ENCODE measurements at regions not wholly inside any gene's neighbourhood (a gene's known extent, or its start where the extent isn't known, plus 50 kb on each side); places are given as distances from the start of the nearest gene placed in this dataset.

- H3K27ac ChIP-seq: no peak overlapping the region
- TF ChIP-seq CTCF (conservative IDR thresholded peaks at IDR 0.05): no peak
- no peak for TF ChIP-seq ZFX (IDR thresholded peaks at IDR 0.05)
Observed at GRCh38 chr2:21223618-21224017, 99.8 kb downstream of the TDRD15 start.

GRCh38 chr2:21228041-21228895 lies 104.5 kb downstream of the TDRD15 start:
- no peak for TF ChIP-seq ZFX (IDR thresholded peaks at IDR 0.05)
- TF ChIP-seq CTCF (conservative IDR thresholded peaks at IDR 0.05): no peak
- no peak overlapping the region for H3K27ac ChIP-seq

GRCh38 chr2:21229302-21229701 lies 105.5 kb downstream of the TDRD15 start:
- no peak overlapping the region for H3K27ac ChIP-seq
- TF ChIP-seq ZFX (IDR thresholded peaks at IDR 0.05) (no peak), CTCF (conservative IDR thresholded peaks at IDR 0.05) (no peak)

- TF ChIP-seq ZFX (IDR thresholded peaks at IDR 0.05): no peak
- no peak for TF ChIP-seq CTCF (conservative IDR thresholded peaks at IDR 0.05)
- no peak overlapping the region for H3K27ac ChIP-seq
Observed at GRCh38 chr2:21230140-21230539, 106.4 kb downstream of the TDRD15 start.

GRCh38 chr2:21231985-21232384 lies 108.2 kb downstream of the TDRD15 start:
- no peak for TF ChIP-seq ZFX (IDR thresholded peaks at IDR 0.05)
- no peak for TF ChIP-seq CTCF (conservative IDR thresholded peaks at IDR 0.05)
- H3K27ac ChIP-seq: no peak overlapping the region

GRCh38 chr2:21233194-21233593 lies 109.4 kb downstream of the TDRD15 start:
- H3K27ac ChIP-seq: no peak overlapping the region

More at GRCh38 chr2:21233194-21233593, 109.4 kb downstream of the TDRD15 start:
- TF ChIP-seq ZFX (IDR thresholded peaks at IDR 0.05) (no peak), CTCF (conservative IDR thresholded peaks at IDR 0.05) (no peak)

All from C4-2B (cell line).